H1 (cell line): ENCODE measurements at regions not wholly inside any gene's neighbourhood (a gene's known extent, or its start where the extent isn't known, plus 50 kb on each side); places are given as distances from the start of the nearest gene placed in this dataset.

Experiments used
- CHD7 ChIP-seq: fragments of 300-600 bp; sonication (generic); IDR thresholded peaks from 2 replicates; pipeline ENCODE4 v1.7.1; 2012; ENCODE audit warnings: low read length, moderate library complexity, mild to moderate bottlenecking, inconsistent platforms; ENCODE audit not compliant: insufficient replicate concordance

DNA sequence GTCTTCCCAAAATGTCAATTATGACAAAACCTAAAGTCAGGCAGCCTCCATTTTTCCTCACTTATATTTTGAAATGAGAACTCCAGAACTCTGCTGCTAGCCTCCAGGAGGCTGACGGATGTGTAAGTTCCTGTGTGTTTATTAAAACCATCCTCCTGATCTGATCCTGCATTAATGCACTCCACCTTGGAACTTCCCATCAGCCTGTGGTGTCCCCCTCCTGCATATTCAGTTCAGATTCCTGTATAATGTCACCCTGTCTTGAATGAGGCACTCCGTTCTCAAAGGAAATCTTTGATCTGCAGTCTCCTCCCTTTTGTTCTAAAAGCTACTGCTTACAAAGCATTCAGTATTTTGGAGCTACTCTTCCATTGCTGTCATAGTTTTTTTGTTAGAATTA lies 318.2 kb upstream of the ONECUT1 start (continued):
- no peak for TF ChIP-seq CHD7
